IMR-90 (cell line): ENCODE measurements at regions not wholly inside any gene's neighbourhood (a gene's known extent, or its start where the extent isn't known, plus 50 kb on each side); places are given as distances from the start of the nearest gene placed in this dataset.

ENCODE experiments used
- ATAC-seq: fragments of 200-7000 bp; cut with Tn5 transposase; 2 replicates; pipeline ENCODE4 v1.9.1; 2020; ENCODE audit warnings: low read depth, mild to moderate bottlenecking, moderate library complexity
- BruUV-seq: library from RNA; stranded (reverse); fragments of 400-500 nt; replicated peaks from 2 replicates; lab custom pipeline; 2021; lab: Mats Ljungman, UMichigan
- CTCF ChIA-PET: fragments of 300-600 bp; formaldehyde crosslinking; extraction: SDS; loops from one replicate; lab custom pipeline; 2021; ENCODE audit warnings: antibody characterized with exemption; lab: Yijun Ruan, JAX
- POLR2A ChIA-PET: fragments of 300-600 bp; sonication (Branson Sonifier 250); formaldehyde crosslinking; loops from one replicate; lab custom pipeline; 2022; ENCODE audit warnings: antibody characterized with exemption; ENCODE audit not compliant: unreplicated experiment; lab: Charles Lee
- DNase-seq: peaks from one replicate; pipeline ENCODE4 v3.0.0; 2013
- H2AFZ ChIP-seq: replicated peaks from 2 replicates; pipeline ENCODE3; 2013; ENCODE audit warnings: low read length, mild to moderate bottlenecking; ENCODE audit not compliant: poor library complexity
- H2AK5ac ChIP-seq: 2 replicates; pipeline ENCODE4 v1.6.1; 2013; ENCODE audit warnings: low read depth, low read length, inconsistent platforms
- H2AK9ac ChIP-seq: replicated peaks from 2 replicates; pipeline ENCODE3; 2013; ENCODE audit warnings: mild to moderate bottlenecking, low read depth, low read length, moderate library complexity; ENCODE audit not compliant: poor library complexity
- H2BK120ac ChIP-seq: 2 replicates; pipeline ENCODE4 v1.6.1; 2013; ENCODE audit warnings: low read depth, low read length, inconsistent platforms
- H2BK15ac ChIP-seq: 3 replicates; pipeline ENCODE4 v1.6.1; 2013; ENCODE audit warnings: low read depth, low read length, inconsistent platforms
- H2BK20ac ChIP-seq: 2 replicates; pipeline ENCODE4 v1.6.1; 2013; ENCODE audit warnings: low read depth, mild to moderate bottlenecking, inconsistent platforms, low read length, moderate library complexity
- H2BK5ac ChIP-seq: 2 replicates; pipeline ENCODE4 v1.6.1; 2013; ENCODE audit warnings: mild to moderate bottlenecking, low read depth, low read length, inconsistent platforms; ENCODE audit not compliant: poor library complexity, severe bottlenecking
- H3K14ac ChIP-seq: replicated peaks from 2 replicates; pipeline ENCODE4 v1.6.1; 2013; ENCODE audit warnings: low read depth, low read length, inconsistent platforms
- H3K18ac ChIP-seq: 2 replicates; pipeline ENCODE4 v1.6.1; 2013; ENCODE audit warnings: low read depth, low read length, control low read depth
- H3K23ac ChIP-seq: 2 replicates; pipeline ENCODE4 v1.6.1; 2013; ENCODE audit warnings: low read depth, low read length, inconsistent platforms
- H3K27ac ChIP-seq: 2 replicates; pipeline ENCODE4 v1.5.1; 2013; ENCODE audit warnings: mild to moderate bottlenecking, control low read depth, low read length; ENCODE audit not compliant: insufficient read depth
- H3K27me3 ChIP-seq: 2 replicates; pipeline ENCODE4 v1.6.1; 2013; ENCODE audit warnings: low read length; ENCODE audit not compliant: control insufficient read depth, insufficient read depth
- H3K36me3 ChIP-seq: 2 replicates; pipeline ENCODE4 v1.6.1; 2013; ENCODE audit warnings: low read length, mixed read lengths; ENCODE audit not compliant: control insufficient read depth, insufficient read depth
- H3K4ac ChIP-seq: 2 replicates; pipeline ENCODE4 v1.6.1; 2013; ENCODE audit warnings: low read depth, low read length, inconsistent platforms
- H3K4me1 ChIP-seq: 2 replicates; pipeline ENCODE4 v1.6.1; 2013; ENCODE audit warnings: low read length, mixed read lengths; ENCODE audit not compliant: control insufficient read depth, insufficient read depth
- H3K4me2 ChIP-seq: 2 replicates; pipeline ENCODE4 v1.6.1; 2013; ENCODE audit warnings: low read depth, mild to moderate bottlenecking, control low read depth, low read length, moderate library complexity
- H3K4me3 ChIP-seq: 2 replicates; pipeline ENCODE4 v1.5.1; 2013; ENCODE audit warnings: low read depth, mild to moderate bottlenecking, control low read depth, low read length, moderate library complexity; ENCODE audit not compliant: insufficient read depth
- H3K56ac ChIP-seq: 2 replicates; pipeline ENCODE4 v1.6.1; 2013; ENCODE audit warnings: low read length, inconsistent platforms; ENCODE audit not compliant: insufficient read depth; ENCODE audit errors: extremely low read depth
- H3K79me1 ChIP-seq, 2 experiments: 2 replicates each; pipeline ENCODE4 v1.6.1; 2013; ENCODE audit warnings: low read length in 2 of 2, inconsistent platforms in 1 of 2, low read depth in 1 of 2
- H3K9ac ChIP-seq: 2 replicates; pipeline ENCODE4 v1.6.1; 2013; ENCODE audit warnings: low read depth, low read length, control low read depth
- H3K9me1 ChIP-seq: 2 replicates; pipeline ENCODE4 v1.6.1; 2013; ENCODE audit warnings: low read length, inconsistent platforms; ENCODE audit not compliant: insufficient read depth
- H3K9me3 ChIP-seq: 2 replicates; pipeline ENCODE4 v1.6.1; 2013; ENCODE audit warnings: low read length; ENCODE audit not compliant: control insufficient read depth, insufficient read depth
- H4K20me1 ChIP-seq: 2 replicates; pipeline ENCODE4 v1.6.1; 2013; ENCODE audit warnings: low read length, inconsistent platforms; ENCODE audit not compliant: insufficient read depth
- H4K5ac ChIP-seq: 2 replicates; pipeline ENCODE4 v1.6.1; 2013; ENCODE audit warnings: mild to moderate bottlenecking, low read depth, low read length, control low read depth
- H4K8ac ChIP-seq, 2 experiments: 2 replicates each; pipeline ENCODE4 v1.6.1; 2013; ENCODE audit warnings: low read depth in 2 of 2, low read length in 2 of 2, control low read depth in 1 of 2, inconsistent platforms in 1 of 2
- H4K91ac ChIP-seq: 2 replicates; pipeline ENCODE4 v1.6.1; 2013; ENCODE audit warnings: low read depth, low read length, inconsistent platforms; ENCODE audit not compliant: insufficient read depth
- MAZ ChIP-seq: IDR thresholded peaks from 2 replicates; pipeline ENCODE4 v1.6.1; 2012; ENCODE audit warnings: low read depth, mild to moderate bottlenecking, low read length, improper control_type of control experiment, moderate library complexity, borderline replicate concordance
- WGBS, 2 experiments: methylation state at CpG; one replicate each; pipeline versions ENCODE4 v1.1.5 to v1.1.7; 2013; ENCODE audit warnings: missing lambda C conversion rate in 2 of 2; ENCODE audit not compliant: insufficient read length in 1 of 2; ENCODE audit errors: extremely low coverage in 2 of 2; 5-methylcytosine and 5-hydroxymethylcytosine counted together
- dilution Hi-C: fragments of 300-500 bp; cut with HindIII; formaldehyde crosslinking; loops from one replicate; pipeline ENCODE4 v1.14.3; 2018; ENCODE audit warnings: low sequenced_read_pairs; ENCODE audit not compliant: unreplicated experiment
- in situ Hi-C: fragments of 300-500 bp; cut with MboI; formaldehyde crosslinking; loops from 3 replicates; pipeline ENCODE4 v1.14.3; 2019; ENCODE audit warnings: low sequenced_read_pairs, inconsistent platforms, mixed read lengths
- intact Hi-C: fragments of 100-400 bp; cut with micrococcal nuclease; formaldehyde crosslinking; loops from 2 replicates; pipeline ENCODE4 v1.10.0; 2022

- CTCF ChIA-PET, result no interaction called here
- H2AK9ac ChIP-seq, result no peak overlapping the region
- H3K27ac ChIP-seq, result no peak overlapping the region
- dilution Hi-C loops, result no loop called here
- intact Hi-C loops, result no loop called here
- H2BK15ac ChIP-seq, result no peak overlapping the region
- no peak overlapping the region for H3K4me2 ChIP-seq
- H3K9me1 ChIP-seq, result no peaks in the 10 kb centered on the region; the same call in 1 of the 2 replicates
- H4K5ac ChIP-seq, result no peak overlapping the region
- no peak overlapping the region for H4K8ac ChIP-seq
- no peak for ATAC-seq
- H3K9ac ChIP-seq, result no peak overlapping the region
- H2BK20ac ChIP-seq, result no peak overlapping the region
- no peak overlapping the region for H3K4ac ChIP-seq
- no peak overlapping the region for H2AK5ac ChIP-seq
- DNase-seq, result no peak
- no peak overlapping the region for H3K4me3 ChIP-seq
- no peak for TF ChIP-seq MAZ
- H3K14ac ChIP-seq, result no peak overlapping the region
- H2BK5ac ChIP-seq, result no peak overlapping the region
- WGBS, 2 experiments, result 100% methylated on average over 1 of the region's 1 CpG; no CpG with 5 or more reads in 1 of the 2 experiments
- H2BK120ac ChIP-seq, result no peak overlapping the region
- H3K18ac ChIP-seq, result no peak overlapping the region
- peaks cover 2% of the 10 kb centered on the region; the same call in 1 of the 2 replicates for H3K4me1 ChIP-seq
- H4K20me1 ChIP-seq, result no peaks in the 10 kb centered on the region
- in situ Hi-C loops, result no loop called here
- H3K79me1 ChIP-seq, result no peaks in the 10 kb centered on the region
- H3K9me3 ChIP-seq, result no peaks in the 10 kb centered on the region
- H3K36me3 ChIP-seq, result no peaks in the 10 kb centered on the region
- no peak overlapping the region for H3K56ac ChIP-seq
- no TSS peak for BruUV-seq
- POLR2A ChIA-PET, result no interaction called here
- H4K91ac ChIP-seq, result no peak overlapping the region
- H2AFZ ChIP-seq, result no peak overlapping the region
- H3K27me3 ChIP-seq, result no peaks in the 10 kb centered on the region
- H3K23ac ChIP-seq, result no peak overlapping the region
Measured at GRCh38 chr18:39770399-39770798, 2184.6 kb upstream of the PIK3C3 start.
